Fibroblast of lung (primary cell): ENCODE measurements at regions not wholly inside any gene's neighbourhood (a gene's known extent, or its start where the extent isn't known, plus 50 kb on each side); places are given as distances from the start of the nearest gene placed in this dataset.

Experiments
- DNase-seq, 2 donors: peaks; one replicate each; pipeline versions ENCODE4 v3.0.0 to v3.0.0-alpha.2; 2010; ENCODE audit warnings: low read depth in 2 of 2
- H2AFZ ChIP-seq: 2 replicates; pipeline ENCODE4 v1.5.1; 2012; ENCODE audit warnings: low read length, control low read depth, inconsistent platforms
- H3K27ac ChIP-seq: 2 replicates; pipeline ENCODE4 v1.5.1; 2011; ENCODE audit warnings: low read length, control low read depth; ENCODE audit not compliant: insufficient read depth
- H3K27me3 ChIP-seq: 2 replicates; pipeline ENCODE4 v1.5.1; 2011; ENCODE audit warnings: mild to moderate bottlenecking, low read length; ENCODE audit not compliant: control insufficient read depth, insufficient read depth
- H3K36me3 ChIP-seq: 2 replicates; pipeline ENCODE4 v1.5.1; 2011; ENCODE audit warnings: low read length; ENCODE audit not compliant: control insufficient read depth, insufficient read depth
- H3K4me1 ChIP-seq: 2 replicates; pipeline ENCODE4 v1.5.1; 2011; ENCODE audit warnings: low read length; ENCODE audit not compliant: control insufficient read depth, insufficient read depth; ENCODE audit errors: extremely low read depth
- H3K4me2 ChIP-seq: 2 replicates; pipeline ENCODE4 v1.5.1; 2011; ENCODE audit warnings: low read length, control low read depth; ENCODE audit not compliant: insufficient read depth; ENCODE audit errors: extremely low read depth
- H3K4me3 ChIP-seq, 4 experiments: fragments of 200-600 bp in 1 of 4; sonication (generic) in 1 of 4; replicated peaks in 1 of 4; 2 replicates each; pipeline ENCODE4 v1.5.1; 2011 to 2016; ENCODE audit warnings: low read length in 4 of 4, low read depth in 3 of 4, mild to moderate bottlenecking in 3 of 4, control low read depth in 2 of 4, inconsistent platforms in 1 of 4, mixed read lengths in 1 of 4; ENCODE audit not compliant: insufficient read depth in 1 of 4; ENCODE audit errors: control extremely low read depth in 1 of 4
- H3K79me2 ChIP-seq: 2 replicates; pipeline ENCODE4 v1.5.1; 2012; ENCODE audit warnings: mild to moderate bottlenecking, low read length, inconsistent platforms; ENCODE audit not compliant: control insufficient read depth, insufficient read depth
- H3K9ac ChIP-seq: 2 replicates; pipeline ENCODE4 v1.5.1; 2011; ENCODE audit warnings: mild to moderate bottlenecking, low read length, control low read depth; ENCODE audit not compliant: insufficient read depth
- H3K9me3 ChIP-seq: 2 replicates; pipeline ENCODE4 v1.5.1; 2012; ENCODE audit warnings: low read depth, low read length; ENCODE audit not compliant: control insufficient read depth, insufficient read depth
- H4K20me1 ChIP-seq: 2 replicates; pipeline ENCODE4 v1.5.1; 2011; ENCODE audit warnings: low read length; ENCODE audit not compliant: control insufficient read depth, insufficient read depth; ENCODE audit errors: extremely low read depth
- CTCF ChIP-seq, 2 donors: IDR thresholded peaks in 1 of 2; conservative IDR thresholded peaks in 1 of 2; 1 replicate in 1 of 2; 2 replicates in 1 of 2; pipeline ENCODE4 v1.5.1; 2011 to 2012; ENCODE audit warnings: low read length in 2 of 2, control low read depth in 1 of 2, inconsistent platforms in 1 of 2, low read depth in 1 of 2, mild to moderate bottlenecking in 1 of 2
- EZH2 ChIP-seq: IDR thresholded peaks from 2 replicates; pipeline ENCODE4 v1.5.1; 2012; ENCODE audit warnings: low read length, control low read depth, mild to moderate bottlenecking; ENCODE audit errors: missing control alignments

- no peak for TF ChIP-seq CTCF (conservative IDR thresholded peaks at IDR 0.05 in 1 of 2, IDR thresholded peaks at IDR 0.05 in 1 of 2; ENCODE audit: low read depth in 1 of 2, low read length in 2 of 2)
- H4K20me1 ChIP-seq = no peaks in the 10 kb centered on the region
These were observed 441.0 kb upstream of the HS3ST5 start for GRCh38 chr6:114783783-114784182.

GRCh38 chr6:114783083-114783482, 440.3 kb upstream of the HS3ST5 start:
- no peaks in the 10 kb centered on the region for H3K36me3 ChIP-seq
- no peak overlapping the region for H3K4me2 ChIP-seq
- peak in 1 of 2 donors; percentile 18 for DNase-seq
- no peak overlapping the region for H2AFZ ChIP-seq
- H3K9me3 ChIP-seq = no peaks in the 10 kb centered on the region
- no peak for TF ChIP-seq EZH2
- no peak for TF ChIP-seq CTCF (conservative IDR thresholded peaks at IDR 0.05 in 1 of 2, IDR thresholded peaks at IDR 0.05 in 1 of 2; ENCODE audit: low read depth in 1 of 2, low read length in 2 of 2)
- no peak overlapping the region for H3K27ac ChIP-seq
- no peaks in the 10 kb centered on the region for H3K4me1 ChIP-seq
- H3K27me3 ChIP-seq = no peaks in the 10 kb centered on the region
- no peak overlapping the region for H3K9ac ChIP-seq
- no peaks in the 10 kb centered on the region for H3K79me2 ChIP-seq
- no peak overlapping the region for H3K4me3 ChIP-seq
- H4K20me1 ChIP-seq = no peaks in the 10 kb centered on the region

More at GRCh38 chr6:114783783-114784182, 441.0 kb upstream of the HS3ST5 start:
- Histone ChIP-seq H3K9me3 (no peaks in the 10 kb centered on the region), H2AFZ (no peak overlapping the region), H3K4me1 (no peaks in the 10 kb centered on the region), H3K36me3 (no peaks in the 10 kb centered on the region), H3K27ac (no peak overlapping the region), H3K4me2 (no peak overlapping the region), H3K4me3 (no peak overlapping the region), H3K79me2 (no peaks in the 10 kb centered on the region), H3K9ac (no peak overlapping the region), H3K27me3 (no peaks in the 10 kb centered on the region)
- DNase-seq = no peak

GRCh38 chr6:114764866-114765265, 422.0 kb upstream of the HS3ST5 start:
- no peak for DNase-seq
- no peaks in the 10 kb centered on the region for H3K27me3 ChIP-seq
- H3K36me3 ChIP-seq = no peaks in the 10 kb centered on the region
- H2AFZ ChIP-seq = no peak overlapping the region
- no peak overlapping the region for H3K4me3 ChIP-seq
- H3K27ac ChIP-seq = no peak overlapping the region
- no peaks in the 10 kb centered on the region for H4K20me1 ChIP-seq
- H3K9ac ChIP-seq = no peak overlapping the region
- no peaks in the 10 kb centered on the region for H3K79me2 ChIP-seq
- no peaks in the 10 kb centered on the region for H3K4me1 ChIP-seq
- no peak overlapping the region for H3K4me2 ChIP-seq
- TF ChIP-seq EZH2 (no peak), CTCF (conservative IDR thresholded peaks at IDR 0.05 in 1 of 2, IDR thresholded peaks at IDR 0.05 in 1 of 2; ENCODE audit: low read depth in 1 of 2, low read length in 2 of 2) (no peak)
- H3K9me3 ChIP-seq = no peaks in the 10 kb centered on the region
